ENCODE measurements at regions not wholly inside any gene's neighbourhood (a gene's known extent, or its start where the extent isn't known, plus 50 kb on each side); places are given as distances from the start of the nearest gene placed in this dataset.

- H3K4me1 Mint-ChIP-seq (ENCODE audit: low read depth), result no peaks in the 10 kb centered on the region
- H3K9me3 Mint-ChIP-seq, result peaks cover 16% of the 10 kb centered on the region
- no peaks in the 10 kb centered on the region for H3K27me3 Mint-ChIP-seq (ENCODE audit: low read depth)
- peaks cover 2% of the 10 kb centered on the region for H3K36me3 Mint-ChIP-seq (ENCODE audit: low read depth)
- H3K27ac Mint-ChIP-seq, result no peak overlapping the region
- H3K4me3 Mint-ChIP-seq, result no peak overlapping the region
Observed at GRCh38 chr15:95362306-95362705, 968.2 kb upstream of the NR2F2 start.

GRCh38 chr15:95363646-95364045 is 966.9 kb upstream of the NR2F2 start:
- Mint-ChIP-seq H3K9me3 (peaks cover 16% of the 10 kb centered on the region), H3K27me3 (ENCODE audit: low read depth) (no peaks in the 10 kb centered on the region), H3K27ac (no peak overlapping the region), H3K36me3 (ENCODE audit: low read depth) (peaks cover 2% of the 10 kb centered on the region), H3K4me1 (ENCODE audit: low read depth) (no peaks in the 10 kb centered on the region), H3K4me3 (no peak overlapping the region)

GRCh38 chr15:95365511-95366107 is 964.9 kb upstream of the NR2F2 start:
- H3K27me3 Mint-ChIP-seq (ENCODE audit: low read depth), result no peaks in the 10 kb centered on the region
- no peaks in the 10 kb centered on the region for H3K4me1 Mint-ChIP-seq (ENCODE audit: low read depth)
- no peak overlapping the region for H3K4me3 Mint-ChIP-seq
- H3K27ac Mint-ChIP-seq, result no peak overlapping the region
- H3K9me3 Mint-ChIP-seq, result peaks cover 13% of the 10 kb centered on the region
- H3K36me3 Mint-ChIP-seq (ENCODE audit: low read depth), result peaks cover 2% of the 10 kb centered on the region

DNA sequence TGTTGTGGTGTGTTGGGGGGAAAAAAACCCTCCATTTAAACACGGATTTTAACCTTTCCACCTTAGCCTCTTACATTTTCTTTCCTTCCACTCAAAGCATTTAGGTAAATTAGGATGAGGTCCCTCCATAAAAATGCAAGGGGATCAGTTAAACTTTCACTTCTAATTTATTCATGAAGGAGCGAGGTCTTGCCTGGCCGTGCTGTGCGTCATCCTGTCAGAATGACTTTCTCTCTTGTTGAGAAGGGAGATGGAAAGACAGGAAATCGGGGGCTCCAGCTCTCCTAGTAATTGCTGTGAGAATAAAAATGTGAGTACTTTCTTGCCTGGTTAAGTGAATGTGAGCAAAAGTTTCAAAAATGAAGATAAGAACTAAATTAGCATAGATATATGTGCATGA is 962.3 kb upstream of the NR2F2 start:
- Mint-ChIP-seq H3K27ac (no peak overlapping the region), H3K27me3 (ENCODE audit: low read depth) (no peaks in the 10 kb centered on the region), H3K36me3 (ENCODE audit: low read depth) (no peaks in the 10 kb centered on the region), H3K4me1 (ENCODE audit: low read depth) (no peaks in the 10 kb centered on the region), H3K4me3 (no peak overlapping the region), H3K9me3 (no peaks in the 10 kb centered on the region)

- Mint-ChIP-seq H3K27me3 (ENCODE audit: low read depth) (no peaks in the 10 kb centered on the region), H3K4me3 (no peak overlapping the region), H3K9me3 (no peaks in the 10 kb centered on the region), H3K27ac (no peak overlapping the region), H3K36me3 (ENCODE audit: low read depth) (no peaks in the 10 kb centered on the region), H3K4me1 (ENCODE audit: low read depth) (no peaks in the 10 kb centered on the region)
Observed at GRCh38 chr15:95368755-95369601, 961.5 kb upstream of the NR2F2 start.

- no peak overlapping the region for H3K4me3 Mint-ChIP-seq
- H3K36me3 Mint-ChIP-seq (ENCODE audit: low read depth), result no peaks in the 10 kb centered on the region
- H3K27me3 Mint-ChIP-seq (ENCODE audit: low read depth), result no peaks in the 10 kb centered on the region
- H3K27ac Mint-ChIP-seq, result no peak overlapping the region
- no peaks in the 10 kb centered on the region for H3K4me1 Mint-ChIP-seq (ENCODE audit: low read depth)
- no peaks in the 10 kb centered on the region for H3K9me3 Mint-ChIP-seq
Observed at GRCh38 chr15:95370291-95370690, 960.2 kb upstream of the NR2F2 start.

GRCh38 chr15:95371664-95372063 is 958.8 kb upstream of the NR2F2 start:
- H3K4me3 Mint-ChIP-seq, result no peak overlapping the region
- H3K9me3 Mint-ChIP-seq, result no peaks in the 10 kb centered on the region
- H3K4me1 Mint-ChIP-seq (ENCODE audit: low read depth), result no peaks in the 10 kb centered on the region
- H3K27me3 Mint-ChIP-seq (ENCODE audit: low read depth), result no peaks in the 10 kb centered on the region
- H3K36me3 Mint-ChIP-seq (ENCODE audit: low read depth), result no peaks in the 10 kb centered on the region
- no peak overlapping the region for H3K27ac Mint-ChIP-seq

DNA sequence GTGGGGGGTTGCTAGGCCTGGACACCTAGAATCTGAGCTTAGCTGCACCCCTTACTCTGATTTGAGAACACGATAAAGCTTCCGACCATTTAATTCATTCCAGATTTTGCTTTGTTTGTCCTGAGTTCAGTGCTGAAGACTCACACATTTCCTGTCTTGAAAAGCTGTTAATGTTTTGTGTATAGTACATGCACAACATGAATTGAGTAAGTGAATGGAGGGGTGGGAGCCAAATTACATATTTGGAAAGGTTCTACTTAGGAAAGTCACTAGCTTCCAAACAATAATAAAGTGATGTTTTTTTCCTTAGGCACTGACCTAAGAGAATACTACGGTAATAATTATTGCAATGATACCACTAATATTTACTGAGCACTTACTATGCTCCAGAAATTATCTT is 955.2 kb upstream of the NR2F2 start:
- no peaks in the 10 kb centered on the region for H3K36me3 Mint-ChIP-seq (ENCODE audit: low read depth)
- no peaks in the 10 kb centered on the region for H3K4me1 Mint-ChIP-seq (ENCODE audit: low read depth)
- no peak overlapping the region for H3K4me3 Mint-ChIP-seq
- no peaks in the 10 kb centered on the region for H3K9me3 Mint-ChIP-seq
- H3K27ac Mint-ChIP-seq, result no peak overlapping the region
- no peaks in the 10 kb centered on the region for H3K27me3 Mint-ChIP-seq (ENCODE audit: low read depth)

DNA sequence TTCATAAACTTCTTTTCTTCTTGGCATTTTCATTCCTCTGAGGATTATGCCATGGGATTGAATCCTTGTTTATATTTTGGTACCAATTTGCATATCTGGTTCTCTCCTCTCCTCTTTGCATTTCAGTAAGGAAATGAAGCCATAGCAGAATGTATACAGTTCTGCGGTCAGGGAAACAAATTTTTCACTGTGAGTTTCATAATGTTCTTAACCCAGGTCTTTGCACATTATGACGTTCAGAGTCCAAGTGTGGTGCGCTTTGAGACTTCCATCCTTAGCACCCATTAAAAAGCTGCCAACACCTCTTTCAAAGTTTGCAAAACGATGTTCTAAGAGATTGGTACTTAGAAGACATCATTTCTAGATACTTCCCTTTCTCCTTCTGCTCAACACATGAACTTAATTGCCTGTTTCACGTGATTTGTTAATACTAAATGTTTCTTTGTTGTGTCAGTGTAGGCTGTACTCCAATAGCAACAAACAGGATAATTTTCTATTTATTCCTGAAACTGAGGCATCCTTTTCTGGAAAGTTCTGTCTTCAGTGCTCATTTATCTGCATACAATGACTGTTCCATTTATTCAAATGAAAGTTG is 953.1 kb upstream of the NR2F2 start:
- Mint-ChIP-seq H3K36me3 (ENCODE audit: low read depth) (no peaks in the 10 kb centered on the region), H3K9me3 (no peaks in the 10 kb centered on the region), H3K27ac (no peak overlapping the region), H3K27me3 (ENCODE audit: low read depth) (no peaks in the 10 kb centered on the region), H3K4me3 (no peak overlapping the region), H3K4me1 (ENCODE audit: low read depth) (no peaks in the 10 kb centered on the region)

DNA sequence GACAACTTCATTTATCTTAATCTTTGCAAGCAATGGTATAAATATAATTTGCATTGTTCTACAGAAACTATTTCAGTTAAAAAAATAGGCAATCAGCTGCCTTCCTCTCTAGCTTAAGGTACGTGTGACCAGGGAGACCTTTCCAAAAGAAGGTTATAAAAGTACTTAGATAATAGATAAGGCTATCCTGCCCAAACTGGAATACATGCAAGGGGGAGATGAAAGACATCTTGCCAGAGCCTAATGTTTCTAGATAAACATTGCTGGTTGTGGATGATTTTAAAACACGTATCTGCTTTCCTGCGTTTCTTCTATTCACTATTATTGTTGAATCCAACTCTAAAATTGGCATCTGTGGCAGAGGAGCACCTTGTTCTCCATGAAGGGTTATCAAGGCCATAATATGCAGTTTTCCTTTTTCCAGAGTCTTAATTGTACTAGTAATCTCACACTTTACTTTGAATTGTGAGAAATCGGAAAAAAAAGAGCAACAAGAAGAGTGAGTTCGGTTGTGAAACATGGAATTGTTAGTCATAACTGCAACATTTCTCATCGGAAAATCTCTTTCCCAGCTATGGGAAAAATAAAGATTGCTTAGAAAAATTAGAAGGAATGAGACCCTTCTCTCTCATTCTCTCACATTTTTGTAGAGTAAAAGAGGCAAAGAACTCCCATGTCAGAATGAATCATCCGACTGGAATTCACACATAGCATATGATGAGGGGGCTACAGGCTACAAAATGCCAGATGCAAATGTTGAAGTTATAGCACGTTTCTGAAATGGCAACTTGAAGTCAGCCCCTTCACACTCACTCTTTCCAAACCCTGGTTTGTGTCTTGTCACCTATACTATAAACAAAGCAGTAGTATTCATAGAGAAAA is 936.1 kb upstream of the NR2F2 start:
- Mint-ChIP-seq H3K4me3 (no peak overlapping the region), H3K27me3 (ENCODE audit: low read depth) (peaks cover 3% of the 10 kb centered on the region), H3K36me3 (ENCODE audit: low read depth) (no peaks in the 10 kb centered on the region), H3K27ac (no peak overlapping the region), H3K9me3 (peaks cover 16% of the 10 kb centered on the region), H3K4me1 (ENCODE audit: low read depth) (no peaks in the 10 kb centered on the region)

GRCh38 chr15:95400428-95400827 is 930.1 kb upstream of the NR2F2 start:
- H3K27ac Mint-ChIP-seq, result no peak overlapping the region
- peaks cover 3% of the 10 kb centered on the region for H3K27me3 Mint-ChIP-seq (ENCODE audit: low read depth)
- H3K9me3 Mint-ChIP-seq, result no peaks in the 10 kb centered on the region
- H3K4me1 Mint-ChIP-seq (ENCODE audit: low read depth), result no peaks in the 10 kb centered on the region
- no peaks in the 10 kb centered on the region for H3K36me3 Mint-ChIP-seq (ENCODE audit: low read depth)
- H3K4me3 Mint-ChIP-seq, result no peak overlapping the region

- Mint-ChIP-seq H3K9me3 (no peaks in the 10 kb centered on the region), H3K27ac (no peak overlapping the region), H3K27me3 (ENCODE audit: low read depth) (peaks cover 3% of the 10 kb centered on the region), H3K4me3 (no peak overlapping the region), H3K4me1 (ENCODE audit: low read depth) (no peaks in the 10 kb centered on the region), H3K36me3 (ENCODE audit: low read depth) (no peaks in the 10 kb centered on the region)
Observed at GRCh38 chr15:95401587-95401986, 928.9 kb upstream of the NR2F2 start.

GRCh38 chr15:95405447-95405846 is 925.1 kb upstream of the NR2F2 start:
- H3K36me3 Mint-ChIP-seq (ENCODE audit: low read depth), result no peaks in the 10 kb centered on the region
- H3K4me1 Mint-ChIP-seq (ENCODE audit: low read depth), result no peaks in the 10 kb centered on the region
- H3K27me3 Mint-ChIP-seq (ENCODE audit: low read depth), result no peaks in the 10 kb centered on the region
- no peak overlapping the region for H3K27ac Mint-ChIP-seq
- no peaks in the 10 kb centered on the region for H3K9me3 Mint-ChIP-seq
- H3K4me3 Mint-ChIP-seq, result no peak overlapping the region

DNA sequence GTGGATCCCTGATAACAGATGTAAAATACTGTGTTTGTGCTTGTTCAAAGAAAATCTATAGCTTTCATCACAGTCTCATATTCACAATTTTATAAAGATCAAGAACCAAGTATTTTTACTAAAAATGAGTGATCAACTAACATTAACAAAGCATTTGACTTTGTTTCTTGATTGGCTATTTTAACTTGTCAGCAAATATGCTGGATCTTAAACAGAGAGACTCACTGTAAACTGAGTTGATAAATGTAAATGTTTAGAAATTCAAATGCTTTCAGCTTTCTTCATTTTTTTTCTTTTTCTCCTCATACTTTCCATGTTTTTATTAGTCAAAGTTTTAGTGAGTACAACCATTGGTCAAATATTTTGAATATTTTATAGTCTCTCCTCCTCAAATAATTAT is 923.0 kb upstream of the NR2F2 start:
- no peaks in the 10 kb centered on the region for H3K27me3 Mint-ChIP-seq (ENCODE audit: low read depth)
- H3K4me3 Mint-ChIP-seq, result no peak overlapping the region
- no peak overlapping the region for H3K27ac Mint-ChIP-seq
- no peaks in the 10 kb centered on the region for H3K4me1 Mint-ChIP-seq (ENCODE audit: low read depth)
- H3K9me3 Mint-ChIP-seq, result no peaks in the 10 kb centered on the region
- H3K36me3 Mint-ChIP-seq (ENCODE audit: low read depth), result no peaks in the 10 kb centered on the region
